GM18868 (cell line): ENCODE measurements at regions not wholly inside any gene's neighbourhood (a gene's known extent, or its start where the extent isn't known, plus 50 kb on each side); places are given as distances from the start of the nearest gene placed in this dataset.
"Not testable (repeated sequence)": the region's sequence is repeated elsewhere in the genome, so short reads cannot be mapped to it uniquely, and the experiment has no call there.

ENCODE experiments used
- ATAC-seq: cut with Tn5 transposase; IDR thresholded peaks from one replicate; pipeline ENCODE4 v1.9.1; 2021; ENCODE audit warnings: mild to moderate bottlenecking, moderate library complexity; ENCODE audit not compliant: unreplicated experiment

GRCh38 chr2:20130821-20131645 lies 79.6 kb upstream of the LAPTM4A start:
- no peak for ATAC-seq

- no peak for ATAC-seq
These were observed 78.7 kb upstream of the LAPTM4A start for GRCh38 chr2:20130160-20130560.

DNA sequence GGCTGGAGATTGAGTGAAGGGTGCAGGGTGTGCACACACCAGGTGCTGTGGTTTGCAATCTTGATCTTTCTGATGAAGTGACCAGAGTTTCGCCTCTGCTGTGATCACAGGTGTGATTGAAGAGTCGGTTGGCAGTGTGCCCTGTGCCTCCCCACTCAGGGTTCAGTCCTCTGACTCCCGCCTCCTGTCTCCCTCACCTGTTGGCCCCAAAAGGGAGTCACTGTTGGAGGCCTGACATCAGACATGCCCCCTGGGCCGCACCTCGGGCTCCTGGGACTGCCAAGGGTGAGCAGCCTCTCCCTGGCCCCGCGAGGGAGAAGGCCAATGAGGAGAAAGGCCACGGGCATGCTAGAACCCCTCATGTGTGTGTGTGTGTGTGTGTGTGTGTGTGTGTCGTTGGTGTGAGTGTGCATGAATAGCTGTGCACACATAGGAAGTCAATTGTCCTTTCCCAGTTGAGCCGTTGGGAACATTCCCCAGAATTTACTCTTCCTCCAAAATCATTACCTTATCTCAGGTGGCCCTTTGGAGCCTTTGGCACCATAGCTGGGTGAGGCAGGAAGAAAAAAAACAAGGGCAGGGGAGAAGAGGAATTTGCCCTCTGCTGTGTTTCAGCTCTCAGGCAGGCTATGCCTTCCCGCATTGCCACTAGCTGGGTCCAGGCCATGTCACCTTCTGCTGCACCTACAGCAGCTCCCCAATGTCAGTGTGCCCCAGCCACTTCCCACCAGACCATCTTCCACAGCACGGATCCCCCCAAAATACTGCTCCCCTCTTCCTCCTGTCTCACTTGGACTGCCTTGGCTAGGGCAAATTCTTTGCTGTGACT lies 78.1 kb upstream of the LAPTM4A start:
- no peak for ATAC-seq

GRCh38 chr2:20128506-20129330 lies 77.3 kb upstream of the LAPTM4A start:
- ATAC-seq = no peak

DNA sequence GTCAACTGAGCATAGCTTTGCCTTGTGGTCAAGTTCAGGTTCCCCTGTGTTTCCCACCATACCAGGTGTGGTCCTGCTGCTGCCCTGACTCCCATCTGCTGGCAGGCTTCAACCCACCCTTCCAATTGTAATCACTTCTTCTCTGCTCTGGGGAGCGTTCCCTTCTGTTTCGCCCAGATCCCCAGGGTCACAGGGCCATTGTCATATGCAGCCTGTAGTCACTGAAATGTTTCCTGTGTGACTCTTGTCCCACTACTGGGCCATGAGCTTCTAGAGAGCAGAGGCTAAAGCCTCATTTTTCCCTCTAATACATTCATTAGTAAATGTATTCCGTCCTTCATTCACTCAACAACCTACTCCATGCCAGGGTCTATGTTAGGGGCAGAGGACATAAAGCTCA lies 75.0 kb upstream of the LAPTM4A start:
- ATAC-seq = no peak

- no peak for ATAC-seq
These were observed 74.6 kb upstream of the LAPTM4A start for GRCh38 chr2:20126040-20126439.

DNA sequence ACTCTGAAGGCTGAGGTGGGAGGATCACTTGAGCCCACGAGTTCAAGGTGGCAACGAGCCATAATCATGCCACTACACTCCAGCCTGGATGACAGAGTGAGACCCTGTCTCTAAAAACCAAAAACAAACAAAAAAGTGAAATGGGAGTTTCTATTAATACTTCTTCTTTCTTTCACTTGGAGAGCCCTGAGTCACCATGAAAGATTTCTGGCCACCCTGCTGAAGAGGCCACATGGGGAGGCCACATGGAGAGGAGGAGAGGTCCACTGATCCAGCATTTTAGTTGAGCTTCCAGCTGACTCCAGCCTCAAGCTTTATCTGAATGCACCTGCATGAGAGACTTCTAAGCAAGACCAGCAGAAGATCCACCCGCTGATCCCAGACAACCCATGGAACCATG lies 74.2 kb upstream of the LAPTM4A start:
- no peak for ATAC-seq

- ATAC-seq = no peak
These were observed 73.7 kb upstream of the LAPTM4A start for GRCh38 chr2:20125164-20125563.

DNA sequence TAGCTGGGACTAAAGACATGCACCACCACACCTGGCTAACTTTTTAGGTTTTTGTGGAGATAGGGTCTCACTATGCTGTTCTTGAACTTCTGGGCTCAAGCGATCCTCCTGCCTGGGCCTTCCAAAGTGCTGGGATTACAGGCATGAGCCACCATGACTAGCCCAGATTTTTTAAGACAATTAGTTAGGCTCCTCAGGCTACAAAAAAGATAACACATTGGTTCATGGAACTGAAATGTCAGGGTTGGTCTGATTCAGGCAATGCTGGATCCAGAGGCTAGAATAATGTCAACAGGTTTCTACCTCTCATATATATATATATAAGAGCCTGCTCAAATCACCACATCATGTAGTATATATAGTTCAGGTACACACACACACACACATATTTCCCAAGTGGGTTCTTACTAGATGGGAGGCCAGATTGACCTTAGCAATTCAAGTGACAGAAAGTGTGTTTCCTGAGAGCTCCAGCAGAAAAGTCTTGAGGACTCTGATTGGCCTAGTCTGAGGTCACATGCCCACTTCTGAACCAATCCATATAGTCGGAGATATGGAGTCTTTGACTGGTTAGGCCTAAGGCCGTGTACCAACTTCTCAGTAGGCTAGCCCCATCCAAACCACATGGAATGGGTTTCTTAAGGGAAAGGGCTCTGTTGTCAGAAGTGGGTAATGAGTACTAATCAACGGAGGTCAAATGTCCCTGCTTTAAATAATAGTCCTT lies 72.6 kb upstream of the LAPTM4A start:
- no peak for ATAC-seq

DNA sequence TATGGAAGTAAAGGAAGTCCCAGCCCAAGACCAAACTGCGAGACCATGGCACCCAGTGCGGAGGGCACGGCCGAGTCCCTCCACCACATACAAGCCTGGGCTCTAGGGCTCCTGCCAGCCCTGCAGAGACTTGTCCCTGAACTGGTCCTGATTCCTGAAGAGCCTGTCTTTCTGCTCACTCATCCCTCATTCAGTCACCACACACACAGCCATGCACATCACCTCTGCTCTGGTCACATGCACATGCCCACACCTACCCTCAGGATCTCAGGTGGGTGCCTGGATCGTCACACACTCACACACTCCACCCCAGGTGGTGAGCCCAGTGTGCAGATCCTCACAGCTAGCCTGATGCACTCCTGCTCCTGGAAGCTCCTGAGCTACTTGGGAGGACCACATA lies 71.4 kb upstream of the LAPTM4A start:
- no peak for ATAC-seq

DNA sequence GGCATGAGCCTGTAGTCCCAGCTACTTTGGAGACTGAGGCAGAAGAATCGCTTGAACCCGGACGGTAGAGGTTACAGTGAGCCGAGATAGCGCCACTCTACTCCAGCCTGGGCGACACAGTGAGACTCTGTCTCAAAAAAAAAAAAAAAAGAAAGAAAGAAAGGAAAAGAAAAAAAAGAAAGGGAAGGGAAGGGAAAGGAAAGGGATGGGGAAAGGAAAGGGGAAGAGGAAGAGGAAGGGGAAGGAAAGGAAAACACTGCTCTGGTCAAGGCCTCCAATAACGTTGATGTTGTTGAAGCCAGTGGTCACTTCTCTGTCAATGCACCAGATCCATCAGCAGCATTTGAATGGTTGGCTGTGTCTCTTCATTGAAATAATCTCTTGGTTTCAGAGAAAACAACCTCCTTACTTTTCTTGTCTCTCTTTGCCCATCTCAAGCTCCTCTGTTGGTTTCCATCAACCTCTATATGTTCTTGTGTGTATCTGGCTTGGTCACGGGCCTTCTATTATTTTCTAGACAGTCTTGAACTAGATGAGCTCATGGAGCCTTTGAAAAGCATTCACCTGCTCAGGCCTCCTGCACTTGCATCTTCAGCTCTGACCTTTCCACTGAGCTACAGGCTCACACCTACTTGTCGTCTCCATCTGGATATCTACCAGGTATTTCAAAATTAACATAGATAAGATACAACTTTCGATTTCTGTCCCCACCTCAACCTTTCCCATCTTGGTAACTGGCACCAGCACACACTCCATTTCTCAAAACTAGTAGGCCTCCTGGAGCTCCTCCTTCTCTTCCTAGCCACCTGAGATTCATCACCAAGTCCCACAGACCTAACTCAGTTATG lies 69.4 kb upstream of the LAPTM4A start:
- ATAC-seq = no peak

DNA sequence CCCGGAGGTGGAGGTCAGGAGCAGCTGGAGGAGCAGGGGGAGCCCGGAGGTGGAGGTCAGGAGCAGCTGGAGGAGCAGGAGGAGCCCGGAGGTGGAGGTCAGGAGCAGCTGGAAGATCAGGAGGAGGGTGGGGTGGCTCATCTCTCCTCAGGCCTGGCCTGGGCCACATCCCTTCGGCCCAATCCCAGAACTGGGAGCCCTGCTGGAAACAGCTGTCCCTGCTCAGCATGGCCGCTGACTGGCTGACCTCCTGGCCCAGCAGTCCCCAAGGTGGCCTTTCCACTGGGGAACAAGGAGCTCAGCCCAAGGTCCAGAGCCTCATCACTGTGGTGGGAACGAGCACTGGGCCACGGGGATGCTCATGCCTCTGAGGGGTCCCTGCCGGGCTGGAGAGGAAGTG lies 66.6 kb upstream of the LAPTM4A start:
- no peak for ATAC-seq

DNA sequence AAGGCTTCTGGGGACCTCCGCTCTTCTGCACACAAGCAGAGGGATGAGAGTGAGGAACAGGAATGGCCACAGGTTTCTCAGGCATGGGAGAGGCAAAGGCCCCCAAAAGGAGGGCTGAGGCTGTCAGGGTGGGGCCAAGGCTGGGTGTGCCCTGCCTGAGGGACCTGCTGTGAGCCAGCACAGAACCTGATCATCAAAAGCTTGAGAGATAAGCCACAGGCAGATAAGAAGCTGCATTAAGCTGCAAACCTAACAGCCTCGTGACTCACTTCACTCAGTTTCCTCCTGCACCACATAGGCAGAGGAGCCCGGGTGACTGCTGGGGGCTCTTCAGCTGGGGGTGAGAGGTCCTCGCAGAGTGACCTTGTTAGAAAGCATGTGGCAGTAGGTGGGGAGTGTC lies 64.5 kb upstream of the LAPTM4A start:
- ATAC-seq = no peak

DNA sequence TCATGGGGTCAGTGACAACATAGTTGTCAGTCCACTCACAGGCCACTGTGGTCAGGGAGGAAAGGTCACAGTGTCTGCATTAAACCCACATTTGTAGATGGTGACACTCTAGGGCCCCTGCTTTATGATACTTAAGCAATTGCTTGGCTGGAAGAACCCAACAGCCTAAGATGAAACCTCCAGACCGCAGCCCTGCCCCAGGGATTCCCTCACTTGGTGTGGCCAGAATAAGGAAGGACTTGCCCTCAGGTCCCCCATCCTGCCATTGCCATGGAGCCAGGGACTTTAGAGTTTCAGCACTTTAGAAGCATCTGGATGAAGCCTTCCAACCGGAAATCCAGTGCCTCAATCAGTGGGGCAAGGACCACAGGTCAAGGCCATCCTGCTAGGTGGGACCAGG lies 63.9 kb upstream of the LAPTM4A start:
- no peak for ATAC-seq

- no peak for ATAC-seq
These were observed 62.8 kb upstream of the LAPTM4A start for GRCh38 chr2:20113986-20114938.

DNA sequence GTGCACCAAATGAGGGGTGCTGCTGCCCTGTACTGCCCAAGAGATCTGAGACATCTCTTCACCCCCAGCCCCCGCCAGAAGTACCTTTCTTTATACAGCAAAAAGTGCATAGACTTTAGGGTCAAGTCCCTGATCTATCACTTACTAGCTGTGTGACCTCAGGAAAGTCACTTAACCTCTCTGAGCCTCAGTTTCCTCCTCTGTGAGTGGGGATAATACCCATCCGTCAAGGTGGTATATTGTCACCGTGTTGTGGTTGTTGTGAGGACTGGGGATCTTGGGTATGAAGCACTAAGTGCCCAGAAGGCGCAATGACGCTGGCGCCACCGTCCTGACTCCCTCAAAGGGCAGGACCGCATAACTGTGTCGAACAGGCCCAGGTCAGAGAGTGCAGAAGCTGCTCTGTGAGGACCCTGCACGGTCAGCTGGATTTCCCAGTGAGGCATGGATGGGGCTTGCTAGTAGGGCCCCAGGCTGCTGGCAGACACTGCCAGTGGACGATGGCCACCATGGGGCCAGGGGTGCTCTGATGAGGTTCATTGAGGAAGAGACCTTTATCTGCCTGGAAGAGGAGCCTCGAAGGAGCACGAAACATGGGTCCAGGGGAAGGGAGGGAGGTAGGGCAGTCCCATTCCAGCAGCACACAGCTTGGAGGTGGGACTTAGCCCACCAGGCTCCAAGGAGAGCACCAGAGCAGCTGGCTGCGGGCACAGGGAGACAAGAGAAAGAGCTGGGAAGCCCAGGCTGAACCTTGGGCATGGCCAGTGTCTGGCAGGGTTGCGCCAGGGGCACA lies 61.8 kb upstream of the LAPTM4A start:
- ATAC-seq = no peak

- not testable (repeated sequence) for ATAC-seq
These were observed 60.9 kb upstream of the LAPTM4A start for GRCh38 chr2:20112361-20112760.
